Osteoblast (primary cell): ENCODE measurements at regions not wholly inside any gene's neighbourhood (a gene's known extent, or its start where the extent isn't known, plus 50 kb on each side); places are given as distances from the start of the nearest gene placed in this dataset.

Experiments
- DNase-seq: peaks from one replicate; pipeline ENCODE4 v3.0.0; 2011; ENCODE audit warnings: low spot score, mixed read lengths; ENCODE audit not compliant: insufficient read length; ENCODE audit errors: missing footprints
- H2AFZ ChIP-seq: 2 replicates; pipeline ENCODE4 v1.6.0; 2011; ENCODE audit warnings: mild to moderate bottlenecking, low read length
- H3K27ac ChIP-seq: 2 replicates; pipeline ENCODE4 v1.5.1; 2011; ENCODE audit warnings: mild to moderate bottlenecking, low read depth, low read length, moderate library complexity
- H3K27me3 ChIP-seq: 2 replicates; pipeline ENCODE4 v1.6.0; 2012; ENCODE audit warnings: mild to moderate bottlenecking, control low read depth, inconsistent platforms, low read length, moderate library complexity; ENCODE audit not compliant: insufficient read depth
- H3K36me3 ChIP-seq: 2 replicates; pipeline ENCODE4 v1.5.1; 2011; ENCODE audit warnings: mild to moderate bottlenecking, low read length, control low read depth, moderate library complexity; ENCODE audit not compliant: insufficient read depth
- H3K4me1 ChIP-seq: 2 replicates; pipeline ENCODE4 v1.5.1; 2011; ENCODE audit warnings: mild to moderate bottlenecking, low read length, control low read depth, moderate library complexity; ENCODE audit not compliant: insufficient read depth
- H3K4me2 ChIP-seq: 2 replicates; pipeline ENCODE4 v1.6.0; 2011; ENCODE audit warnings: mild to moderate bottlenecking, low read length; ENCODE audit not compliant: insufficient read depth
- H3K4me3 ChIP-seq: fragments of 200-600 bp; sonication (generic); 3 replicates; pipeline ENCODE4 v1.5.1; 2012; ENCODE audit warnings: mild to moderate bottlenecking, low read length, inconsistent platforms; ENCODE audit not compliant: insufficient read depth
- H3K79me2 ChIP-seq: 2 replicates; pipeline ENCODE4 v1.6.0; 2012; ENCODE audit warnings: mild to moderate bottlenecking, low read length, control low read depth, inconsistent platforms; ENCODE audit not compliant: insufficient read depth
- H3K9me3 ChIP-seq: 2 replicates; pipeline ENCODE4 v1.5.1; 2011; ENCODE audit warnings: low read depth, low read length, control low read depth
- H4K20me1 ChIP-seq: 2 replicates; pipeline ENCODE4 v1.6.0; 2012; ENCODE audit warnings: mild to moderate bottlenecking, low read length, control low read depth; ENCODE audit not compliant: insufficient read depth
- CTCF ChIP-seq: IDR thresholded peaks from 2 replicates; pipeline ENCODE4 v1.5.1; 2011; ENCODE audit warnings: mild to moderate bottlenecking, low read depth, low read length, moderate library complexity; ENCODE audit errors: extremely low read depth

DNA sequence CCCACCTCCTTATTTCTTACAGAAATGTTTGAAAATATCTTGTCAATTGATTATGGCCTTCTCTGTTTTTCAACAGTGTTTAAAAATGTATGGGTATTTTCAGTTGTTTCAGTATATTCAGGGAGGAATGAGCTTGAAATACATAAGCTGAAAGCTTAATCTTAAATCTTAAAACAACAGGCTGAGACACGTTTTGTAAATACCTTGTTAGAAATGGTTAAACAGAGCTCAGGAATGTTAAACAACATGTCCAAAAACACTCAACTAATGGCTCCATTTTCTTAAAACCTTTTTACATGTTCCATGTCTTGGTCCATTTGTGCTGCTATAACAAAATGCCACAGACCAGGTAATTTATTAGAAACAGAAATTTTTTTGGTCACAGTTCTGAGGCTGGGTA is 953.8 kb upstream of the ADGRL2 start:
- TF ChIP-seq CTCF: no peak
- no peaks in the 10 kb centered on the region for H3K4me1 ChIP-seq
- no peaks in the 10 kb centered on the region for H3K36me3 ChIP-seq
- H2AFZ ChIP-seq: no peak overlapping the region
- H3K79me2 ChIP-seq: no peaks in the 10 kb centered on the region
- no peak for DNase-seq
- no peak overlapping the region for H3K4me2 ChIP-seq
- no peak overlapping the region for H3K4me3 ChIP-seq
- no peaks in the 10 kb centered on the region for H4K20me1 ChIP-seq
- peaks cover 6% of the 10 kb centered on the region for H3K9me3 ChIP-seq
- H3K27me3 ChIP-seq: no peaks in the 10 kb centered on the region
- no peak overlapping the region for H3K27ac ChIP-seq

DNA sequence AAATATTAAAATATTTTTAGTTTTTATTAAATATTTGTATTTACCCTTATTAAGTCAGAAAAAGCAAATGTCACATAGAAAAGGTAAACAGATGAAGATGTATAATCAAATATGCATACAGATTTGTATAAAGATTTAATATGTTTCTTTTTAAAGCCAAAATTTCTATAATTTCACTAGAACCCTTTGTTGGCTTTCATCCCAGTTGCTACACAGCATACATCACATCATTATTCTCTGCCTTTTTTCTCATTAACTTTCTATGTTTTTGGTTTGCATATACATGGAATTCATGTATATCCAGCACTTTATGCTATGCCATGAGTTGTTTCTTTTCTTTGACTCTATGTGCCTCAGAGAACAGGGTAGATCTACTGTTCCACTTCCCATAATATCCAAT is 957.9 kb upstream of the ADGRL2 start:
- no peaks in the 10 kb centered on the region for H3K79me2 ChIP-seq
- no peak for TF ChIP-seq CTCF
- no peak overlapping the region for H2AFZ ChIP-seq
- H3K4me3 ChIP-seq: no peak overlapping the region
- H3K27me3 ChIP-seq: no peaks in the 10 kb centered on the region
- DNase-seq: no peak
- H3K4me1 ChIP-seq: no peaks in the 10 kb centered on the region
- no peaks in the 10 kb centered on the region for H3K36me3 ChIP-seq
- H3K4me2 ChIP-seq: no peak overlapping the region
- peaks cover 2% of the 10 kb centered on the region for H3K9me3 ChIP-seq
- H4K20me1 ChIP-seq: no peaks in the 10 kb centered on the region
- no peak overlapping the region for H3K27ac ChIP-seq

- no peaks in the 10 kb centered on the region for H3K36me3 ChIP-seq
- H3K27ac ChIP-seq: no peak overlapping the region
- H3K4me2 ChIP-seq: no peak overlapping the region
- H4K20me1 ChIP-seq: no peaks in the 10 kb centered on the region
- no peak overlapping the region for H3K4me3 ChIP-seq
- H2AFZ ChIP-seq: no peak overlapping the region
- no peak for TF ChIP-seq CTCF
- H3K79me2 ChIP-seq: no peaks in the 10 kb centered on the region
- no peaks in the 10 kb centered on the region for H3K9me3 ChIP-seq
- no peaks in the 10 kb centered on the region for H3K27me3 ChIP-seq
- H3K4me1 ChIP-seq: no peaks in the 10 kb centered on the region
- no peak for DNase-seq
Measured at GRCh38 chr1:80841261-80841660, 959.5 kb upstream of the ADGRL2 start.

DNA sequence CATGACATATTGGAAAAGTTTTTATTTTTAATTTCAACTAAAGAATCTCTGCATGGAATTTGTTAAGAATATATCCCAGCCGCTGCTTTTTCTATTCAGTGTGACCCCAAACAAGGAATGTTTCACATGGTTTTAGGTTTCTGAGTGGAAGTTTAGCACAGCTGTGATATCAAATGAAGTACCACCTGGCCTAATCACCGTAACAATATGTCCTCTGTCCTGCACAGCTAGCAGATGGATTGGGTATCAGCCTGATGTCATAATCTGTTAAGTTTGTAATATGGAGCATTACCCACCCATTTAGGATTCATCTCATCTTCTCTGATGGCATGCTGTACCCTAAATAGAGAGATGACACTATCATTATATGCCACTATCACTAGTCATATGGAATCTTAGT is 963.7 kb upstream of the ADGRL2 start:
- Histone ChIP-seq H2AFZ (no peak overlapping the region), H3K4me1 (no peaks in the 10 kb centered on the region), H3K36me3 (no peaks in the 10 kb centered on the region), H4K20me1 (no peaks in the 10 kb centered on the region), H3K9me3 (peaks cover 6% of the 10 kb centered on the region), H3K79me2 (no peaks in the 10 kb centered on the region), H3K4me2 (no peak overlapping the region), H3K27ac (no peak overlapping the region), H3K27me3 (no peaks in the 10 kb centered on the region), H3K4me3 (no peak overlapping the region)
- DNase-seq: no peak
- no peak for TF ChIP-seq CTCF
